HL-60 (cell line): ENCODE measurements at regions not wholly inside any gene's neighbourhood (a gene's known extent, or its start where the extent isn't known, plus 50 kb on each side); places are given as distances from the start of the nearest gene placed in this dataset.

Experiments used
- DNase-seq, 2 experiments: peaks; one replicate each; pipeline ENCODE4 v3.0.0-alpha.2; 2010 to 2020; ENCODE audit warnings: low read depth in 1 of 2, low spot score in 1 of 2
- H3K27ac ChIP-seq: fragments of 250-450 bp; sonication (Bioruptor Pico); replicated peaks from 2 replicates; pipeline ENCODE4 v1.5.1; 2020; ENCODE audit warnings: mild to moderate bottlenecking, moderate library complexity
- H3K27me3 ChIP-seq: fragments of 250-450 bp; sonication (Bioruptor Pico); 2 replicates; pipeline ENCODE4 v1.5.1; 2021; ENCODE audit warnings: mild to moderate bottlenecking, moderate library complexity; ENCODE audit not compliant: insufficient read depth, poor library complexity, severe bottlenecking
- H3K4me3 ChIP-seq: replicated peaks from 2 replicates; pipeline ENCODE4 v1.5.1; 2011; ENCODE audit warnings: mild to moderate bottlenecking, control low read depth, low read length; ENCODE audit not compliant: insufficient read depth
- CTCF ChIP-seq: IDR thresholded peaks from one replicate; pipeline ENCODE4 v1.5.1; 2011; ENCODE audit warnings: low read length, control low read depth, inconsistent platforms; ENCODE audit not compliant: insufficient read depth
- GABPA ChIP-seq: IDR thresholded peaks from 2 replicates; pipeline ENCODE4 v1.6.1; 2012; ENCODE audit warnings: low read depth
- POLR2AphosphoS5 ChIP-seq: IDR thresholded peaks from 2 replicates; pipeline ENCODE4 v1.6.1; 2012; ENCODE audit warnings: low read depth
- REST ChIP-seq: IDR thresholded peaks from 2 replicates; pipeline ENCODE4 v1.6.1; 2012; ENCODE audit warnings: low read depth; ENCODE audit not compliant: insufficient replicate concordance
- SPI1 ChIP-seq: IDR thresholded peaks from 2 replicates; pipeline ENCODE4 v1.6.1; 2012; ENCODE audit warnings: low read depth, mild to moderate bottlenecking, borderline replicate concordance

- DNase-seq = no peak
- TF ChIP-seq GABPA (no peak), SPI1 (no peak), REST (no peak), POLR2AphosphoS5 (no peak), CTCF (no peak)
Observed at GRCh38 chr3:70752051-70752450, 439.6 kb upstream of the MDFIC2 start.

GRCh38 chr3:70749122-70749521, 436.7 kb upstream of the MDFIC2 start:
- no peak overlapping the region for H3K27ac ChIP-seq
- DNase-seq = no peak
- H3K27me3 ChIP-seq = no peaks in the 10 kb centered on the region
- TF ChIP-seq GABPA (no peak), CTCF (no peak), POLR2AphosphoS5 (no peak), REST (no peak), SPI1 (no peak)
- no peak overlapping the region for H3K4me3 ChIP-seq

More at GRCh38 chr3:70752051-70752450, 439.6 kb upstream of the MDFIC2 start:
- Histone ChIP-seq H3K27me3 (no peaks in the 10 kb centered on the region), H3K27ac (no peak overlapping the region), H3K4me3 (no peak overlapping the region)

- Histone ChIP-seq H3K27ac (no peak overlapping the region), H3K27me3 (no peaks in the 10 kb centered on the region), H3K4me3 (no peak overlapping the region)
- no peak for DNase-seq
- TF ChIP-seq REST = no peak
- TF ChIP-seq SPI1 = no peak
- TF ChIP-seq CTCF = no peak
- no peak for TF ChIP-seq POLR2AphosphoS5
Observed at GRCh38 chr3:70748593-70748992, 436.2 kb upstream of the MDFIC2 start.
